ENCODE measurements at regions not wholly inside any gene's neighbourhood (a gene's known extent, or its start where the extent isn't known, plus 50 kb on each side); places are given as distances from the start of the nearest gene placed in this dataset.
"Not testable (repeated sequence)": the region's sequence is repeated elsewhere in the genome, so short reads cannot be mapped to it uniquely, and the experiment has no call there.

GRCh38 chr7:130850956-130851355 is 116.9 kb upstream of the KLF14 start:
- no peak for DNase-seq

DNA sequence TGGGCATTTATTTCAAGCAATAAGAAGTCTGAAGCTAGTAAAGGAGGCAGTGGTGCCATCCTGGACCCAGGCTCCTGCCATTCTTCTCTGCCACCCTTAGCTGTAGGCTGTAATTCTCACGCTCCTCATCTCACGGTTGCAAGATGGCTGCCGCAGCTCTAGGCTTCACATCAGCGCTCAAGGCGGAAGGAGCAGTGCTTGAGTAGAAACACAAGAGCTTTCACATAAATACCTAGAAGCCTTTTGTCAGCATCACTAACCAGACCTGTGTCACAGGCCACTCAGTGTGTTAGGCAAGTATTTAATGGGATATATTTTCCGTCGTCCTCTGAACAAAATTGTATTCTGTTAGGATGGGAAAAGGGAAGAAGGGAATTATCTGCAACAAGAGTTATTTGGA is 118.9 kb upstream of the KLF14 start:
- DNase-seq: no peak

DNA sequence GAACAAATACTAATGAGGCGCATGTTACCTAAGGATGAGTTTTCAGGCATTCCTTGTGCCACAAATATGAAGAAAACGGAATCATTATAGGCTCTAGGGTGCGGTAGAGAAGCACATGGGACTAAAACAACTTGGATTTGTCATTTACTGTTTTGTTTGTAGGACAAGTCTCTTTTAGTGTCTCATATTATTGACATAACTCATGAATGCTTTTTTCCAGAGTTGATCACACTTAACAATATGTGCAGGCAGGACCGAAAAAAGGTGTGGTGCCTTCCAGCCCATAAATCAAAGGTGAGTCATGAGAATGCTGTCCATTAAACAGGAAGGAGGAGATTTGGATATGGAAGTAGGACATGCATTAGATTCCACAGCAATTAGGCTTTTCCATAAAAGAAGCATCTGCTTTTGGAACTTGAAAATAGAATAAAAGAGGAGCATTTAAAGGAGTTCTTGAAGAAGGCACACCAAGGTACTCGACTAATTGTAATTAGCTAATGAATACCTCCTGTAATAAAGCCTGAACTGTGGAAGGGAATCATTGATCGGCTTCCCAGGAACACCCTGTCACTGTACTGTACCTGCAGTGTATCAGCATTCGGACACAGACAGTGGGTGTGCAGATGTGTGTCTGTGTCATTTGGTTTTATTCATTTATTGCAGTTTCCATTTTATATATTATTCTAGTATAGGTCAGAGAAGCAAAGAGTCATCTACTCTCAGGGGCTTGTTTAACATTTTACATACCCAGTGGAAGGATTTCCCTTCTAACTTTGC is 119.7 kb upstream of the KLF14 start:
- no peak for DNase-seq

DNA sequence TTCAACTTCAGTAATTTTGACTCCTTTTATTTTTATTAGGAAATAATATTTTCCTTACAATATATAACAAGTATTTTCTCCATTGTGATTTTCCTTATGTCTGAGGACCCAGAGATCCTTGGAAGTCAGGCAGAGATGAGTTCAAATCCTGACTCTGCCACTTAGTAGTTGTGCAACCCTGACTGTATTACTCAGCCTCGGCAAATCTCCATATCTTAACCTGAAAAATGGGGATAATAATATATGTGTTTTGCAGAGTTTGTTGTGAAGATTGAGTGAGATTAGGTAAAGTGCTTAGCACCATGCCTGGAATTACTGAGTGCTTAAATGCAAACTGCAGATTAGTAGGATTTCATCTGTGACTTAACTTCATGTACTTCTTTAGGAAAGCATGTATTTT is 120.5 kb upstream of the KLF14 start:
- DNase-seq: no peak

- DNase-seq: no peak
Measured at GRCh38 chr7:130856866-130857265, 122.9 kb upstream of the KLF14 start.

DNA sequence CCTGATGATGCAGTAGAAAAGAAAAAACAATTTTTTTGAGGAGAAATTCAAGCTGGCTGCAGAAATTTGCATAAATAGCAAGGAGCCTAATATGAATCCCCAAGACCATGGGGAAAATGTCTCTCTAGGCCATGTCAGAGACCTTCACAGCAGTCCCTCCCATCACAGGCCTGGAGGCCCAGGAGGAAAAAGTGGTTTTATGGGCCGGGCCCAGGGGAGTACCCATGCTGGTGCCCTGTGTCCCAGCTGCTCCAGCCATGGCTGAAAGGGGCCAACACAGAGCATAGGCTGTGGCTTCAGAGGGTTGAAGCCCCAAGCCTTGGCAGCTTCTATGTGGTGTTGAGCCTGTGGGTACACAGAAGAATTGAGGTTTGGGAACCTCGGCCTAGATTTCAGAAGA is 126.8 kb upstream of the KLF14 start:
- not testable (repeated sequence) for DNase-seq

- DNase-seq: no peak
Measured at GRCh38 chr7:130865408-130866236, 131.6 kb upstream of the KLF14 start.

DNA sequence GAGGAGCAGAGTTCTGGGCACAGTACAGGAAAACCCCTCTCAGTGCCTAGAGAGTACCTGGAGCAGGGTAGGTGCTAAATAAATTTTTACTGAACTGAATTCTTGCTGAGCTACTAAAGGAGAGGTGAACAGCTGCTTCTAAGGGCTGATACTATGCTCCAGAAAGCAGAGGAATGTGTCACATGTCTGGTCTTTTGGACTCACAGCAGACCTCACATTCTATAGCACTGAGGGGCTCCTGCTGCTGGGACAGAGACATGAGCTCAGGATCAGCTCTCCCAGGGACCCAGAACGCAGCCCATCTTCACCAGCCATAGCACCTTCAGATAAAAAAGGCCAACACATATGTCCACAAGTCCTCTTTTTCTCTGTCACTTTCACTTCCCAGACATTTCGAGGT is 133.0 kb upstream of the KLF14 start:
- DNase-seq: no peak

DNA sequence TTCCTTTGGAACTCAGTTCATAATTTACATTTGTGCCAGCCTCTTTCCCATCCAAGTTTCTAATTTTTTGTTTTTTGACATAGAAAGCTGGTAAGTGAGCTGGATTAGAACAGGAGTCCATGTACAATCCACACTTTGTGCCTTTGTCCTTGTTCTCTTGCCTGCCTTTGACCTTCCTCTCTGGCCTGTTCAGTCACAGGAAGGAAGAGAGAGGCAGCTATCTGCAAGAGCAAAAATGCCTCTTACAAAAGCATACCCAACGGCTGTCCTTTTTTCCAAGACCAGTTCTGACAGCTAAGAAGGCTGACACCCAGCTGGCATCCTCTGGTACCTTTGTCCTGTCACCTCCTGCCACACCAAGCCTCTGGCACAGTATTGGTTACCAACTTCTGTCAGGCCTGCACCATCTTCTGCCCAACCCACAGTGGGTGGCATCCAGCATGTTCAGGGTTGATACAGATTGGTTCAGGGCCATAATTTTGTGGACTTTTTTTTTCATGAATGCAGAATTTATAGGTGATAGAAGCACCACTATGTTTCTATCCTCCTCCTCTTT is 133.7 kb upstream of the KLF14 start:
- DNase-seq: no peak

DNA sequence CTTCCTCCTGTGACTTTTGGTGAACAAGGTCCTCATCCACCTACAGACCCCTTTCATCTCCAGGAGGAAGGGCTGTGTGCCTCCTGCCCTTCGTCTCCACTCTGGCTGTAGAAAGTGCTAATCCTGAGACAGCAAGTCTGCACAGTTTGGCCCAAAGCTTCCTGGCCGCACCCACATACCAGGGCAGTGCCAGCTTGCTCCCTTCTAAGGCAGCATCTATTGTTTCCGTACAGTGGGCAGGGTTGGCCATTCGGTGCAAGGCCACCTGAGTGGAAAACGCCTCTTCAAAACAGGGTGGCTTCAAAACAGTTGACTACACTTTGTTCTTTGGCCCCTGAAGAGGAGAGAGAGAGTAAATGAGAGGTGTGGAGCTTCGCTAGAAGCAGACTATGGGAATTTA is 134.1 kb upstream of the KLF14 start:
- DNase-seq: no peak

DNA sequence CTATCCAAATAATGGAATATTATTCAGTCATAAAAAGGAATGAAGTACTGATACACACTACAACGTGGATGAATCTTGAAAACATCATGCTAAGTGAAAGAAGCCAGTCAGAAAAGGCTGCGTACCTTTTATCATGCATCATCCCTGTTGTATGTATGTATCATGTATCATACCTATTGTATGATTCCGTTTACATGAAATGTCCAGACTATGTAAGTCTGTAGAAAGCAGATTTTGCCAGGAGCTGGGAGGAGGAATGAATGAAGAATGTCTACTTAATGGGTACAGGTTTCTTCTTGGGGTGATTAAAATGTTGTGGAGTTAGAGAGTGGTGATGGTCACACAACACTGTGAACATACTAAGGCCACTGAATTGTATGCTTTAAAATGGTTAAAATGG is 135.9 kb upstream of the KLF14 start:
- DNase-seq: no peak

DNA sequence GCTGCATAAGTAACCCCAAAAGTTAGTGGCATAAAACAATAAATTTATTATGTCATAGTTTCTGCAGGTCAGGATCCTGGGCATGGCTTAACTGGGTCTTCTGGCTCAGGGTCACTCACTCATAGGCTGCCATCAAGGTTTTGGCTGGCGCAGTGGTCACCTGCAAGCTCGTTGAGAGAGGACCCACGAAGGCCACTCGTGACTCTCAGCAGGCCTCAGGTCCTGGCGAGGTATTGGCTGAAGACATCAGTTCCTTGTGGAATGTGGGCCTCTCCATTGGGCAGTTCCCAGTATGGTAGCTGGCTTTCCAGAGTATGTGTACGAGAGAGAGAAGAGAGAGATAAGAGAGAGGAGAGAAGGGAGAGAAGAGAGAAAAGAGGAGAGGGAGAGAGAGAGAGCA is 138.3 kb upstream of the KLF14 start:
- DNase-seq: no peak

GRCh38 chr7:130872756-130873448 is 138.9 kb upstream of the KLF14 start:
- no peak for DNase-seq

DNA sequence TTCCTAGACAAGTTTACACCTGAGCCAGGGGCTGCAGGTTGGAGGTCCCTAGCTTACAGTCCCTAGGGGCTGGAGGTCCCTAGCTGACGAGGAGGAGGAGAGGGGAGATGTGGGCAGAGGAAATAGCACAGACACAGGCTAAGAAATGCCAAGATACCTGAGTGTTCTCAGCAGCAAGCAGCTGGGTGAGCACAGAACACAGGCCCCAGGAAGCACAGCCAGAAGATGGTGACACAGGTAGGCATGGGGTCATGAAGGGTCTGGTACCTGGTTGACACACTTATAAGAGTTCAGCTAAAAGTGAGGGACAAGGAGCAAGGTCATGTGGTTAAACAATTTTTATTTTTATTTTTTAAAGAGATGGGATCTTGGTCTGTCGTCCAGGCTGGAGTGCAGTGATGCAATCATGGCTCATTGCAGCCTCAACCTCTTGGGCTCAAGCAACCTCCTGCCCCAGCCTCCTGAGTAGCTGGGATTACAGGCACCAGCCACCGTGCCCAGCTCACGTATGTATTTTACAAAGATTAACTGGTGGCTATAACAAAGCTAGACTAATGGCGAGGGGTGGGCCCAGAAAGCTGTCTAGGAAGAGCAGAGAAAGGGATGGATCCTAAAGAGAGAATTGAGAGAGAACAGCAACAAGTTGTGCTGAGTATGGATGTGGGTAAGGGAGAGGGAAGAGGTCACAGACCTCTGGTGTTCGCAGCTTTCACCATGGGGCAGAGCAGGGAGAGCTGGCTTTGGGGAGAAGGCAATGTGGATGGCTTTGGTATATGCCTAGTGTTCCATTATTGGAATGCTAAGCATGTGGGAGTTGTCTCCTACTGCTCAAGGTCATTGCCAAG is 140.3 kb upstream of the KLF14 start:
- DNase-seq: no peak

DNA sequence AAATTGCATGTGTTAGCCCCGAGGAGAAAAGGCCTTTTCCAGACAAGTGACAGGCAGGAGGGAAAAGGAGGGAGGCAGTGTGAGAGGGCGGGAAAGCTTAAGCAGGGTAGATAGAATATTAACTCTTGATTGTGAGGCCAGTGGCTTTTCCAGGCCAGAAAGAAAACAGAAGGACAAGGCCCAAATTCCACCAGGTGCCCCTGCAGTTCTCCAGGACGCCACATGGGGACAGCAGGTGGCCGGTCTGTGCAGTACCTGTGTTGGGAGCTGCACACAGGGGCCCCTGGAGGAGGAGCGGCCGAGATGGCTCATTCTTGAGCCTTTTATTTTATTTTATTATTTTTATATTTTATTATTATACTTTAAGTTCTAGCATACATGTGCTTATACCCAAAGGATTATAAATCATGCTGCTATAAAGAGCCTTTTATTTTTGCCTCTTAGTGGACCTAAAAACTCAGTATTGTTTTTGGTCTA is 141.3 kb upstream of the KLF14 start:
- DNase-seq: peak in 1 of 2 experiments; percentile 3

- DNase-seq: no peak
Measured at GRCh38 chr7:130875901-130876300, 141.9 kb upstream of the KLF14 start.

- no peak for DNase-seq
Measured at GRCh38 chr7:130877236-130877990, 143.4 kb upstream of the KLF14 start.

- no peak for DNase-seq
Measured at GRCh38 chr7:130877991-130878305, 143.9 kb upstream of the KLF14 start.

DNA sequence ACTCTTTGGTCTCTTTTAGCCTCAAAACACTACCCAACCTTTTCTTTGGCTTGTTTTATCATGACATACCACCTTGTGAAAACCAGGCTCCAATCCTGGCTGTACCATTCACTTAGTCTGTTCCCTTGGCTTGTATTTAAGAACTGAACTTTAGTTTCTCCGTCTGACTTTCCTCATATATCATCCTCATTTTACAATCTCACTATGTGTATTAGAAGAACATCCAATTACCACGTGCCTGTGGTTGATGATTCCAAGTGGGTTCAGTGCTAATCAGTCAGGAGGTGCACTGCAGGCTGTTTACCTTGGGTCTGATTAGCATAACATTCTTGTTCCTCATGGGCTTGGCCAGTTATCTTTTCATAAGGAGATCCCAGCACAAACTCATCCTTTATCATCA is 144.8 kb upstream of the KLF14 start:
- DNase-seq: no peak

- no peak for DNase-seq
Measured at GRCh38 chr7:130879191-130879590, 145.2 kb upstream of the KLF14 start.

DNA sequence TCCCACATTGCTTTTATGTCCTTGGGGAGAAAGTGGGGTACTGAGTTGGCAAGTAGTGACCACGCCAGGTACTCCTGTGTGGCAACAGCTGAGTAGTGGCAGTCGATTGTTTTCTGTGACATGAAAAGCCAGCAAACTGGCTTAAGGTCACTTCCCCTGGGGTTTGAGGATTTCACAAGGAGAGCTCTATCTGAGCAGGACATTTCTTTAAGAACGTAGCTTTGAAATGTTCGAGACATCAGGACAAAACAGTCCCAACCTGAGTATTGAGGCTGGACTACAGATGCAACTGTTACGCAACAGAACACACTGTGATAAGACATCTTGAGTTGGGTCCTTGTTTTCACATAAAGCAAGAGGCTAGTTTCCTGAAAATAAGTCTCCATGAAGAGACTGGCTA is 146.7 kb upstream of the KLF14 start:
- no peak for DNase-seq
